NCI-H1417 (cell line): ENCODE measurements at regions not wholly inside any gene's neighbourhood (a gene's known extent, or its start where the extent isn't known, plus 50 kb on each side); places are given as distances from the start of the nearest gene placed in this dataset.

Source experiments
- DNase-seq, 3 experiments: peaks; one replicate each; lab custom pipeline; 2025; lab: John Stamatoyannopoulos, UW

GRCh38 chr12:63090716-63091115 lies 60.3 kb downstream of the AVPR1A start:
- DNase-seq: no peak

GRCh38 chr12:63086149-63086915 lies 64.7 kb downstream of the AVPR1A start:
- DNase-seq: no peak

GRCh38 chr12:63085120-63085519 lies 65.9 kb downstream of the AVPR1A start:
- no peak for DNase-seq

- no peak for DNase-seq
Observed at GRCh38 chr12:63084501-63084900, 66.5 kb downstream of the AVPR1A start.

- DNase-seq: no peak
Observed at GRCh38 chr12:63083046-63083445, 68.0 kb downstream of the AVPR1A start.

GRCh38 chr12:63079791-63080502 lies 71.1 kb downstream of the AVPR1A start:
- peak in 1 of 3 experiments; percentile 31 for DNase-seq

- peak in 1 of 3 experiments; percentile 9 for DNase-seq
Observed at GRCh38 chr12:63078906-63079305, 72.1 kb downstream of the AVPR1A start.

- DNase-seq: no peak
Observed at GRCh38 chr12:63075376-63076060, 75.5 kb downstream of the AVPR1A start.

GRCh38 chr12:63070709-63071108 lies 80.3 kb downstream of the AVPR1A start:
- no peak for DNase-seq

GRCh38 chr12:63069860-63070617 lies 81.0 kb downstream of the AVPR1A start:
- no peak for DNase-seq

- DNase-seq: peak; percentile 37 to 76 (median 63)
Observed at GRCh38 chr12:63068857-63069442, 82.1 kb downstream of the AVPR1A start.

GRCh38 chr12:63066782-63067181 lies 84.2 kb downstream of the AVPR1A start:
- DNase-seq: peak in 2 of 3 experiments; percentile 17 to 42

GRCh38 chr12:63066136-63066535 lies 84.9 kb downstream of the AVPR1A start:
- no peak for DNase-seq

- DNase-seq: no peak
Observed at GRCh38 chr12:63064080-63064479, 86.9 kb downstream of the AVPR1A start.

GRCh38 chr12:63056649-63057048 lies 94.4 kb downstream of the AVPR1A start:
- DNase-seq: no peak

- DNase-seq: no peak
Observed at GRCh38 chr12:63052696-63053095, 98.3 kb downstream of the AVPR1A start.

GRCh38 chr12:63047146-63047545 lies 103.9 kb downstream of the AVPR1A start:
- peak in 1 of 3 experiments; percentile 20 for DNase-seq

- no peak for DNase-seq
Observed at GRCh38 chr12:63045020-63045860, 105.8 kb downstream of the AVPR1A start.

- DNase-seq: no peak
Observed at GRCh38 chr12:63042646-63043045, 107.7 kb upstream of the PPM1H start.

- no peak for DNase-seq
Observed at GRCh38 chr12:63041601-63042000, 106.7 kb upstream of the PPM1H start.
